ENCODE measurements at regions not wholly inside any gene's neighbourhood (a gene's known extent, or its start where the extent isn't known, plus 50 kb on each side); places are given as distances from the start of the nearest gene placed in this dataset.
"Not testable (repeated sequence)": the region's sequence is repeated elsewhere in the genome, so short reads cannot be mapped to it uniquely, and the experiment has no call there.

- CTCF ChIA-PET, result interaction anchor here (1.6 to 1.8 kb wide), 2 partner anchors 10 to 13 kb away, joined by 3 to 6 read pairs; no protein-coding TSS in a partner anchor
- POLR2A ChIA-PET, result no interaction called here
- DNase-seq (ENCODE audit: extremely low spot score), result no peak
- no peak for TF ChIP-seq CTCF (IDR thresholded peaks at IDR 0.05; ENCODE audit: control extremely low read depth, extremely low read depth, low read depth, missing control alignments)
Measured at GRCh38 chr5:62182802-62183201, 123.2 kb upstream of the KIF2A start.

GRCh38 chr5:62183727-62184126 lies 122.3 kb upstream of the KIF2A start:
- POLR2A ChIA-PET, result no interaction called here
- DNase-seq (ENCODE audit: extremely low spot score), result no peak
- TF ChIP-seq CTCF (IDR thresholded peaks at IDR 0.05; ENCODE audit: control extremely low read depth, extremely low read depth, low read depth, missing control alignments), result no peak
- CTCF ChIA-PET, result no interaction called here

- ChIA-PET CTCF (no interaction called here), POLR2A (no interaction called here)
- no peak for DNase-seq (ENCODE audit: extremely low spot score)
- no peak for TF ChIP-seq CTCF (IDR thresholded peaks at IDR 0.05; ENCODE audit: control extremely low read depth, extremely low read depth, low read depth, missing control alignments)
Measured at GRCh38 chr5:62184444-62184843, 121.6 kb upstream of the KIF2A start.

GRCh38 chr5:62190173-62190572 lies 115.8 kb upstream of the KIF2A start:
- CTCF ChIA-PET, result interaction anchor here (1.5 kb wide), 1 partner anchor 15 kb away, joined by 5 read pairs; no protein-coding TSS in a partner anchor
- POLR2A ChIA-PET, result no interaction called here
- TF ChIP-seq CTCF (IDR thresholded peaks at IDR 0.05; ENCODE audit: control extremely low read depth, extremely low read depth, low read depth, missing control alignments), result no peak

GRCh38 chr5:62190931-62191330 lies 115.1 kb upstream of the KIF2A start:
- no peak for DNase-seq (ENCODE audit: extremely low spot score)
- ChIA-PET POLR2A (no interaction called here), CTCF (no interaction called here)
- TF ChIP-seq CTCF (IDR thresholded peaks at IDR 0.05; ENCODE audit: control extremely low read depth, extremely low read depth, low read depth, missing control alignments), result no peak

More at GRCh38 chr5:62190173-62190572, 115.8 kb upstream of the KIF2A start:
- DNase-seq (ENCODE audit: extremely low spot score), result no peak

GRCh38 chr5:62192958-62193357 lies 113.0 kb upstream of the KIF2A start:
- ChIA-PET CTCF (no interaction called here), POLR2A (no interaction called here)
- DNase-seq (ENCODE audit: extremely low spot score), result no peak
- no peak for TF ChIP-seq CTCF (IDR thresholded peaks at IDR 0.05; ENCODE audit: control extremely low read depth, extremely low read depth, low read depth, missing control alignments)

GRCh38 chr5:62196532-62196931 lies 109.5 kb upstream of the KIF2A start:
- CTCF ChIA-PET, result interaction anchor here (1.3 kb wide), 1 partner anchor 14 kb away, joined by 3 read pairs; no protein-coding TSS in a partner anchor
- POLR2A ChIA-PET; DNase-seq (ENCODE audit: extremely low spot score): not testable (repeated sequence)

All from GM10248 (cell line).